Thoracic aorta (tissue), 2 donors: ENCODE measurements at regions not wholly inside any gene's neighbourhood (a gene's known extent, or its start where the extent isn't known, plus 50 kb on each side); places are given as distances from the start of the nearest gene placed in this dataset.

ENCODE experiments used
- ATAC-seq: fragments of 150-250 bp; one replicate; pipeline ENCODE4 v1.8.0; 2017; ENCODE audit warnings: low read depth; ENCODE audit not compliant: insufficient number of reproducible peaks, low FRiP score
- DNase-seq: peaks from one replicate; pipeline ENCODE4 v3.0.0-alpha.2; 2020; ENCODE audit warnings: low spot score
- H3K27ac ChIP-seq, 2 donors: fragments of 200-600 bp; sonication (generic); 1 replicate in 1 of 2; 2 replicates in 1 of 2; pipeline ENCODE4 v1.5.1; 2016; ENCODE audit warnings: mild to moderate bottlenecking in 2 of 2, moderate library complexity in 2 of 2
- H3K27me3 ChIP-seq: fragments of 200-600 bp; sonication (generic); replicated peaks from 2 replicates; pipeline ENCODE4 v1.6.0; 2016; ENCODE audit warnings: mild to moderate bottlenecking; ENCODE audit not compliant: insufficient read depth
- H3K36me3 ChIP-seq: fragments of 200-600 bp; sonication (generic); one replicate; pipeline ENCODE4 v1.5.1; 2016
- H3K4me1 ChIP-seq, 2 donors: fragments of 200-600 bp; sonication (generic); 1 replicate in 1 of 2; 2 replicates in 1 of 2; pipeline versions ENCODE4 v1.5.1 to v1.6.0; 2016; ENCODE audit warnings: low read depth in 2 of 2, mild to moderate bottlenecking in 1 of 2; ENCODE audit not compliant: control insufficient read depth in 1 of 2
- H3K4me3 ChIP-seq: fragments of 200-600 bp; sonication (generic); 2 replicates; pipeline ENCODE4 v1.5.1; 2016; ENCODE audit warnings: mild to moderate bottlenecking
- H3K9me3 ChIP-seq: fragments of 200-600 bp; sonication (generic); 2 replicates; pipeline ENCODE4 v1.5.1; 2016
- CTCF ChIP-seq: fragments of 200-600 bp; sonication (generic); IDR thresholded peaks from one replicate; pipeline ENCODE4 v1.5.1; 2019; ENCODE audit warnings: antibody characterized with exemption

- H3K36me3 ChIP-seq = no peaks in the 10 kb centered on the region
- no peak for TF ChIP-seq CTCF
Measured at GRCh38 chr16:74117798-74118197, 178.8 kb upstream of the PSMD7 start.

GRCh38 chr16:74113545-74113944 lies 183.1 kb upstream of the PSMD7 start:
- Histone ChIP-seq H3K36me3 (no peaks in the 10 kb centered on the region), H3K4me3 (no peak overlapping the region), H3K9me3 (no peaks in the 10 kb centered on the region), H3K27me3 (no peaks in the 10 kb centered on the region), H3K27ac (no peak overlapping the region), H3K4me1 (no peaks in the 10 kb centered on the region)
- TF ChIP-seq CTCF = no peak
- no peak for ATAC-seq
- no peak for DNase-seq

More at GRCh38 chr16:74117798-74118197, 178.8 kb upstream of the PSMD7 start:
- H3K9me3 ChIP-seq = no peaks in the 10 kb centered on the region
- H3K4me3 ChIP-seq = no peak overlapping the region
- ATAC-seq (no peak), DNase-seq (no peak)
- H3K27ac ChIP-seq = no peak overlapping the region
- H3K4me1 ChIP-seq = no peaks in the 10 kb centered on the region
- H3K27me3 ChIP-seq = no peaks in the 10 kb centered on the region

- DNase-seq = no peak
- no peaks in the 10 kb centered on the region for H3K9me3 ChIP-seq
- ATAC-seq = no peak
- H3K27me3 ChIP-seq = no peaks in the 10 kb centered on the region
- no peak for TF ChIP-seq CTCF
- H3K4me3 ChIP-seq = no peak overlapping the region
- no peaks in the 10 kb centered on the region for H3K4me1 ChIP-seq
- H3K36me3 ChIP-seq = no peaks in the 10 kb centered on the region
- no peak overlapping the region for H3K27ac ChIP-seq
Measured at GRCh38 chr16:74111456-74111982, 185.1 kb upstream of the PSMD7 start.

- DNase-seq (no peak), ATAC-seq (no peak)
- TF ChIP-seq CTCF = peak; percentile 10
- H3K36me3 ChIP-seq = no peaks in the 10 kb centered on the region
- no peak overlapping the region for H3K4me3 ChIP-seq
- H3K9me3 ChIP-seq = no peaks in the 10 kb centered on the region
- H3K4me1 ChIP-seq = no peaks in the 10 kb centered on the region
- H3K27me3 ChIP-seq = no peaks in the 10 kb centered on the region
- H3K27ac ChIP-seq = no peak overlapping the region
Measured at GRCh38 chr16:74107795-74108610, 188.6 kb upstream of the PSMD7 start.

GRCh38 chr16:74104022-74104421 lies 192.6 kb upstream of the PSMD7 start:
- no peak for TF ChIP-seq CTCF
- Histone ChIP-seq H3K27me3 (no peaks in the 10 kb centered on the region), H3K36me3 (no peaks in the 10 kb centered on the region), H3K4me3 (no peak overlapping the region), H3K9me3 (no peaks in the 10 kb centered on the region), H3K27ac (no peak overlapping the region), H3K4me1 (no peaks in the 10 kb centered on the region)
- DNase-seq (no peak), ATAC-seq (no peak)
